HG03520 (cell line): ENCODE measurements at regions not wholly inside any gene's neighbourhood (a gene's known extent, or its start where the extent isn't known, plus 50 kb on each side); places are given as distances from the start of the nearest gene placed in this dataset.

Experiments
- ATAC-seq: cut with Tn5 transposase; IDR thresholded peaks from one replicate; pipeline ENCODE4 v1.9.1; 2021; ENCODE audit warnings: mild to moderate bottlenecking, moderate library complexity; ENCODE audit not compliant: unreplicated experiment

DNA sequence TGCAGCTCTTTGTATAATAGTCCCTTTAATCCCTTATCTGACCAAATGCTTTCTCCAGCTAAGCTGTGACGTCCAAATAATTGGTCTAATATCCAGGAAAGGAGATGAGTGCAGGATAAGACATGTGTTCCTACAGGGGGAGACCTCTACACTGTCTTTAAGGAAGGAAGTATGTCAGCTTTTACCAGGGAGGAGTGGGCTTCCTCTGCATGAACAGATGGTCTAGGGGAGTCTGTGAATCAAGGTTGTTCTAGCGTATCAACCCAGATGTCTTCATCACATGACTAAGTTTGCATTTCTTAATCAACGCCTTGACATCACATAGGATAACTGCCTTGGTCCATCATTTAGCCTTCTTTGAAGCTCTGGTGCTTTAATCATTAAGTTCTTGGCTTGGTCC lies 528.2 kb downstream of the MRPL39 start:
- no peak for ATAC-seq

DNA sequence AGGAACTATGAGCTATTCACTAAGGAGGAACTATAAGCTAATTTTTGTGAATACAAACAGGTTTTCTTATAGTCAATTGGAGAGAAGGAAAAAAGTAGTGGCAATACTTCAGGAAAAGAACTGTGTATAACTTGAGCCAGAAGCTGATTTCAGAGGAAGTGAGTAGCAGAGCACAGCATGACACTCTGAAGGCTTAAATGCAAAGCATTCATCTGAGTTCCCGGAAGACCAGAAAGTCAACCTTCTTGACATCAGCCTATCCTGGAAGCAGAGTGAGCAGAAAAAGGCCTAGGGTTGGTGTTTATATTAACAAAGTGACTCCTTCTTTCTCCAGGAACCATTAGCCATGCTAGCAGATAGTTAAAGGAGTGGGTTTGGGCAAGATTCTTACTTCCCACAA lies 545.2 kb downstream of the MRPL39 start:
- ATAC-seq = no peak

DNA sequence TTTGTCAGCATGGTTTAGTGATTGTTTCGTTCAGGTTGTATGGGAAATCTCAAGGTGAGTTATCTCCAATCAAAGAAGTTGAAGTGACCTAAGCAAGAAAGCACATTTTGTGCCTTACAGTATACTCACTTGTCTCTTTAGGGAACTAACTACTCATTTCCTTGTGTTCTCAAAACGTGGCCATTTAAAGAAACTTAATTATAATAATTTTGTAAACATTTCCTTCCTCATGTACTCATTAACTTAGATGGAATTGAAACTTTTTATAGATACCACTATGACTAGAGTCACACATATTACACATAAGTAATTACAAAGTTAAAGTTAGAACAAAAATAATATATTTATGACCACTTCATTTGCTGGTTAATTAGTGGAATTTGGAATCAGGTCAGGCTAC lies 552.6 kb downstream of the MRPL39 start:
- ATAC-seq = no peak

DNA sequence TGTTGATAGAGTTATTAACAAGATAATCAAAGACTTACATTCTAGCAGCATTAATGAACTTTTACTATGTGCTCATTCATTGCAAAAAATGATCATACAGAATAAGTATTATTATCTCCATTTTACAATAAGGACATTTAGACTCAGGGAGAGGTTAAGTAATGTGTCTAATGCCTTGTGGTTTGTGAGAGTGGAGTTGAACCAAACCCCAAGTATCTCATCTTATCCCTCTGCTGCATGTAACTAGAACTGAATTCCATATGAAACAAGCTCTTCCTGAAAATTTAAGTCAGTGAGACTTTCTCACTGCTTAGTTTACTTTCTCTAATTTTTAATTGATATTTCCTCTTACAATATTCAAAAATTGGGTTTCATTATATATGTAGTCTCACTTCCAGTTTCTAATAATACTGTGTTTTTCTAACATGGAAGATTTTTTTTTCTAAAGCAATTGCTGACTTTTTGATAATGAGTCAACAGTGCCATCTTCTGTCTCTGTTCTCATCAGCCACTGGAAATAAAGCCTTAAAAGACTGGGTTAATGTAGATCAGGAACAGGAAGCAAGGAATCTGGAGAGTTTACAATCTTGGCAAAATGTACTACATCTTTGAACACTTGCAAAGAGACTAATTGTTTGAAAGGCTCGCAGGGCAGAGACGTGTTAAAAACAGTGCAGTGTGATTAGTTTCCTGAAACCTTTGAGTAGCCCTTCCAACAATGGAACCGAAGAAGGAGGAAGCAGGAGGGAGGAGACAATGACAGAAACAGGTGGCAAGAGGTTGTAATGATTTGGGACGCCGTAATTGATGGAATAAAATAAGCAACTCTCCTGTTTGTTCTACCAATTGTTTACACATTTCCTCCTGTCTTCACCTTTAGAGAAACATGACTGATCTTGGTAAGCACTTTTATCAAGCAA lies 567.6 kb downstream of the MRPL39 start:
- ATAC-seq = peak; percentile 83

DNA sequence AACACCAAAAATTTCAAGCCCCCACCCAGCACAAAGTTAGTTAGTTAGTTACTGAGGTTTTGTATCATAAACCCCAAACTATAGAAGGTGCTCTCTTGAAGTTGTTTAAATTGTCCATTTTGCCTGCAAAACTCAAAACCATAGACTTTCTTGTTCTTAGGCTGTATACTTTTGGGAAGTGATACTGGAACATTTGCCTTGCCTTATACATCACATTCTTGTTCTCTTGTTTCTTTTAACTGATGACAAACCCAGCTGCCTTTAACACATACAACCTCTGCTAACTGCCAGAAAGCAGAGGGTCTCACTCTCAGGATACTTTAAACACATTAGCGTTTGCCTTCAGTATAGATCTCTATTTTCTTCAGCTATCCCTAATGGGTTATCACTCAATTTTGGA lies 570.5 kb downstream of the MRPL39 start:
- no peak for ATAC-seq

DNA sequence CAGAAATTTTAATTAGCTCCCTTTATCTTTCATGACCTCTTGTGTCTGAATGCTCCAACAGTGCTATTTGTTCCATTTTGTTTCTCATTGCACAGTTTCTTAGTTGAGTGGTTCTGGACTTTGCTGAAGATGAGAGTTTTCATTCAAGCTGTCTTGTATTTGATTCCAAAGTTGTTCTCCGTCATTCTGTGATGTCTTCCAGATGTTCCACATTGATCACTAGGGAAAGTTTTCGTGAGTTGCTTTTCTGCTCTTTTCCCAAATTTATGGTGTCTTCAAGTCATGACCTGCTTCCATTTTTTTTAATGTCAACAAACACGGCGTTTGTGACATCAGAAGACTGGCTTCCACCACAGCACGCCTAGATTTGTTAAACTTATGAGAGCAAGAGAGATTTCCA lies 575.5 kb downstream of the MRPL39 start:
- ATAC-seq = no peak

DNA sequence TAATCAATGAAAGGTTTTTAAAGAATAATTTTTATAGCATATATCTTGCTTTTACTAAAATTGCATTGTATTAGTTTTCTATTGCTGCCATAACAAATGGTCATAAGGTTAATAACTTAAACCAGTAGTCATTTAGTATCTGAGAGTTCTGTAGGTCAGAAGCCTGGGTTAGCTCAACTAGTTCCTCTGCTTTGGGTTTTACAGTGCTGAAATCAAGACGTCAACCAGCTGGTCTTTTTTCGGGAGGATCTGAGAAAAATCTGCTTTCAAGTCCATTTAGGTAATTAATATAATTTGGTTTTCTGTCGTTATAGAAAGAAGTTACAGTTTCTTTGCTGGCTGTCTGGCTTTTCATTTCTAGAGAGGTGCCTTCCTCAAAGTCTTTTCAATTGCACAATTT lies 577.7 kb downstream of the MRPL39 start:
- no peak for ATAC-seq

DNA sequence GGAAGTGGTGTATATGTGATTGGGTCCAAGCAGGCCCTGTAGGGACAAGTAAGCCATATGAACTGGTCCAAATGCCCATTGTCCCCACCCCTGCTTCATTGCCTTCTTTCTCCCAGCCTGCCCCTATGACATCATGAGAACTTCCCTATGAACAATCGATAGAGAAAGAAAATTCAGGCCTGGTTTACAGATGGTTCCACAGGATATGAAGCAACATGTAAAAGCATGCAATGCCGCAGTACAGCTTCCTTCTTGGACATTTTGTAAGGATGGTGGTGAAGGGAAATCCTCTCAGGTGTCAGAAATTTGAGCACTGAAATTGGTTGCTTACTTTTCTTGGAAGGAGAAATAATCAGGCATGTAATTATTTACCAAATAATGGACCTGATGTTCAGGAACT lies 581.7 kb downstream of the MRPL39 start:
- ATAC-seq = no peak

DNA sequence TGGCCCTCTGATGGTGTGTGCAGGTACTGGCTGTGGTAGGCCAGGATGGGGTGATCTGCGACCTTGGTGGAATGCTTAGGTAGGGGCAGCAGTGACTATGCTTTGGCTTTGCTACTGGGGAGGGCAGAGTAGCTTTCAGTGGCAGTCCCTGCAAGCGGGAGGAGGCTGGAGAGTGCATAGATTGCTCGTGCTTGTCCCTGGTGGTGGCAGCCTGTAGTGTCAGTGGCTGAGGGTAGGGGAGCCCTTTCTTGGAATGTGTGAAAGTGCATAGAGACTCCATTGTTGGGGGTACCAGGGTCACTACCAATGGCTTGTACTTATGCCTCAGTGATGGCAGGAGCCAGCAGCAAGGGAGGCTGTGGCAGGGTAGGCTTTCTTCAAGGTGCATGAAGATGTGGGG lies 582.6 kb downstream of the MRPL39 start:
- ATAC-seq = no peak

DNA sequence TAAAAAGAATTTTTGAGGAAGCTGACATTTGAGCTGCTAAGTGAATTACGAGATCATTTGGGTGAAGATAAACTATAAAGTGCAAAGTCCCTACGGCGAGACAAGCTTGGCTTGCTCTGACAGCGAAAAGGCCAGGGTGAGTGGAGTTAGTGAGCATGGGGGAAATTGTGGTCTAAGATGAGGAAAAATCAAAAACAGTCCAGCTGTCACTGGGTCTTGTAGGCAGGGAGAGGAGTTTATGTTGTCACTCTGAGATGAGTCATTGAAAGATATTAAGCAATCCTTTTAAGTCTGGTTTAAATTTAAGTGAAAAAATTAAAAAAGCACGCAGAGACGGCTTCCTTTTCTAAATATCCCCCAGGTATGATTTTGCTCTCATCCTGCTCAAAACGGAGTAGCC lies 601.9 kb downstream of the MRPL39 start:
- ATAC-seq = no peak

DNA sequence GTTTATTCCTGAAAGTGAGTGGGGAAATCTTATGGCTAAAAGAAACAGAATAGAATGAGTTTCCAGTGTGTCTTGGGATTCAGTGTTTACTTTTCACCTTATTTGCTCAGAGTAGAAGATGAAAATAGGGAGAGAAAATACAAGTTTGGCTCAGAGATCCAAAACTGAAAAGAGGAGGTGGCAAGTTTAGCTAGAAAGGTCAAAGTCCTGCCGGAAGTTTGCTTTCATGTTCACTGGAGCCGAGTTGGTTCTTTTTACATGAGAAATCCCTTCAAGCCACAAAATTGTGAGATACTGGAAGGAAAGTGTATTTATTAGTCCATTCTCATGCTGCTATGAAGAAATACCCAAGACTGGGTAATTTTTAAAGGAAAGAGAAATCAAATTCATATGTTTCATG lies 604.6 kb downstream of the MRPL39 start:
- no peak for ATAC-seq

DNA sequence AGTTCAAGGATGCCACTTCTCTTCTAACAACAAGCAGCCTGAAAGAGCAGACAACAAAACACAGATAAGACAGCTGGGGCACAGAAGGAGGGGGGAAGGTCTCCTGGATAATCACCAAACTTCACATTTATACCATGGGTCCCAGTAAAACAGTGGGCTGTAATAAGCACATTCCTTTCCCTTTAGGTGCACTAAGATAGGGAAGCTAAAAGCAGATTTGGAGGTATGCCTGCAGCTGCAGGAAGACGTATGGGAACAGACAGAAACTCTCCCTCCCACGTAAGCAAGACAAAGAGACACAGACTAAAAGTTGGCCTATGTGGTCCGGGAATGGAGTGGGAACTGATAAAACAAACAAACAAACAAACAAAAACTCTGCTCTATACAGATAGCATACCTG lies 612.1 kb downstream of the MRPL39 start:
- no peak for ATAC-seq

DNA sequence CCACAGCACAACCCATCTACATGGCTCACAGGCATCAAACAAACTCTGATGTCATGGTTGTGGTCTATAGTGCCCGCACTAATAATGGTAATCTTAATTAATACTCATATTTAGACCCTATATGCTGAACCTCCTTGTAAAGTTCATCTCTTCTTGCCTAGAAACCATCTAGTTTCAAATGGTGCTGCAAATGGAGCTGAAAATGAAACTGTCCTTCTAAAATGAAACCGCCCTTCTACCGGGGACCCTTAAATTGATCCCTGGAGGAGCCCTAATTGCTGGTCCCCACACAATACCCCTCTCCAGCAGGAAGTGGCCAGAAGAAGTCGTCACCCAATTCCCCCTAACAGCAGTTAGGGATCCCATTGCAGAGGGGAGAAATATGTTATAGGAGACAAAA lies 612.6 kb downstream of the MRPL39 start:
- ATAC-seq = no peak

DNA sequence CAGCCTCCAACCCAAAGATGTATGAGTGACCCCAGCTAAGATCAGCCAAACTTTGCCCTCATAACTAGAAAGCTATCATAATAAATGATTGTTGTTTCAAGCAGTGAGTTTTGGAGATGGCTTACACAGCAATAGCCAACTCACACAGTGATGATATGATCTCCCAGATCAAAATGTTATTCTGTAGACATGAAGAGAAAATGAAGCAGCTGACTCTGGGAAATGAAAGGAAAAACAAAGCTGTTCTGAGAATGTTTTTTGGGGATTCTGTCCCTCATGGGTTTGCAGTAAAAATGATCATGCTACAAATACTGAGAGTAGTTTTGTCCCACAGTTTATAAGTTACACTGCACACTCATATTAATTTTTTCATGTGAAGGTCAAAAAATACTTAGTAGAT lies 617.8 kb downstream of the MRPL39 start:
- no peak for ATAC-seq

DNA sequence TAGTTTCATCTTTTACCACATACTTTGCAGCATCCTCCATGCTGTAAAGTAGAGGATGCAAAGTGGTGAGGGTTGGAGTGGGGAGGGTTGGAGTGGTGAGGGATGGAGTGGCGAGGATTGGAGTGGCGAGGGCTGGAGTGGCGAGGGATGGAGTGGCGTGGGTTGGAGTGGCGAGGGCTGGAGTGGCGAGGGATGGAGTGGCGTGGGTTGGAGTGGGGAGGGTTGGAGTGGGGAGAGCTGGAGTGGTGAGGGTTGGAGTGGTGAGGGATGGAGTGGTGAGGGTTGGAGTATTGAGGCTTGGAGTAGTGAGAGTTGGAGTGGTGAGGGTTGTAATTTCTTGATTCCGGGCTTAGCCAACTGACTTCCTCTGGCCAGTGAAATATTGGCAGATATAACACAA lies 618.3 kb downstream of the MRPL39 start:
- ATAC-seq = no peak

DNA sequence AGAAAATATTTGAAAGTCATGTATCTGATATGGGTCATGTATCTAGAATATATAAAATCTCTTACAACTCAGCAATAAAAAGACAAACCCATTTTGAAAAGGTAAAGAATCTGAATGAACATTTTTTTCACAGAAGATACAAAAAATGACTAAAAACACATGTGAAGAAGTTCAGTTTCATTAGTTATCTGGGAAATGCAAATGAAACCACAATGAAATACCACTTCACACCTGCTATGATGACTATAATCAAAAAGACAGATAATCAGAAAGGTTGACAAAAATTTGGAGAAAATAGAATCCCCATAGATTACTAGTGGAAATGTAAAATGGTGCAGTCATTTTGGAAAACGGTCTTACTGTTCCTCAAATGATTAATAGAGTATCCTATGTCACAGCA lies 631.0 kb downstream of the MRPL39 start:
- ATAC-seq = peak; percentile 66

DNA sequence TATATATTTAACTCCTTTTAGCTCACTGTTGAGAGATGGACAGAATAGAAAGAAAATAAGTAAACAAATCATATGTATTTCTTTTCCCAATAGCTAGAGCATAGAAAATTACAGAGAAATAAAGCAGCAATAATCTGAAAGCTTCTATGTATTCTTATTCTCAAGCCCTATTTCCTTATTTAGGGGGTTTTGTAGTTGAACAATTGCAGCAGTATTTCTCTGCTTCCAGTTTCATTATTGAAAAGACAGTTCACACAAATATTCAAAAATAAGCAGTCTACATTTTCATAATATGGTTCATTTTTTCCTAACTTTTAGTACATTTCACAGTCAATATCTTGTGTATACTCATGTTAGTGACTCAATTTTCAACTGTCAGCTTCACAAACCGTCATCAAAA lies 638.2 kb downstream of the MRPL39 start:
- ATAC-seq = no peak

DNA sequence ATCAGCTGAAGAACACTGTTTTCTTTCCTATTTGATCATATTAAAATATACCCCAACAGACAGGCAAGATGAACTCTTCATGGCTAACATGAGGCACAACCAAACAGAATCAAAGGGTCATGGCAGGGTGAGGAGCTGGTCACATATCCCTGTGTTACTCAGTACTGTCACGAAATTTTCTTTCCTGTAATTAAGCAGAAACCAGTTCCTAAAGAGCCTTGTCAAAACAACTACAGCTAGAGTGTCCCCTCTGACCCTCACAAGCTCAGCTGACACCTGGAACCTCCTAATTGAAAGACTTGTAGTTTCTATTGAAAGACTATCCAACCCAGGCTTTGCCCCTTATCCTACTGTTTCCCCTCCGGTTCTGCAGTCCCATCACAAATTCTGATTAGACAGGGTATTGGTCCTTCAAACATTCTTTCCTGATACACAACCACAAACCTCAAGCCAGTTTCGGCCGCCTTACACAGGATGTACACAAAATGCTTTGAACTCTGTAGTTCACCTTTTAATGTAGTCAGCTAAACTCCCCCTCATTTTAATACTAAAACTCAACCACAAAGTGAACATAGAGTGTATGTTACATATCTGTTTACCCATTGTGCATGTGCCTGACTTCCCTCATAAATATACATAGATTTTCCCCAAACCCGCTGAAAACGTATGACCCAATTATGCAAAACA lies 651.9 kb downstream of the MRPL39 start:
- peak; percentile 89 for ATAC-seq

DNA sequence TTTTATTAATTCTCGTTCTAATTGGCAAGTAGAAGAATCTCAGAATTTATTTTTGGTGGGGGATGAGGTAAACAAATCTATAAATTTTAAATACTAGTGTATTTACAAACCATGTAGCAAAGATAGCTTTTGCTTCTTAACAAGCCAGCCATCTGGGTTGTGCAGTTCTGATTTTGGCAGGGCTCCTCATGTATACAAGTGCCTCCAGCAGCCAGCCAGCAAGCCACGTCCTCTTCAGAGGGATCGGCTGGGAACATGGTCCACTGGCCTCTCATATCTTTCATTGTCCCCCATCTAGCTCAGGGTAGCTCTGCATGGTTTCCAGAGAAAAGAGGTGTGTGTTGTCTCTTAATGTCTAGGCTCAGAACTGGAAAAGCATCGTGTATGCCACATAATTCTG lies 659.1 kb downstream of the MRPL39 start:
- ATAC-seq = no peak

DNA sequence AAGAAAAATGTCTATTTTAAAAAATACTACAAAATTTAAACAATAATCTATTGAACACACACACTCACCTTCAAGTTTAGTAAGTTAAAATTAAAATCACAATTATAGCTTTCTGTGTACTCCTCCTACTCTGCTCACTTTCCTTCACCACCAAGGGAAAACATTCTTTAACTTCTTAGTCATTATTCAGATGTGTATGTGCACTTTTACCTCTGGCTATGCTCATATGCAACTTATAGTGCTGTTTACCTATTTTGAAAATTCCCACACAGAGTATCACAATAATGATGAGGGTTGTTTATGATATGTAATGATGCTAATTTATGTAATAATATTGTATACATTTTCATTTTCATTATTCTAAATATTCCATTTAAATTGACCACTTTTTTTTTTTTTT lies 661.4 kb downstream of the MRPL39 start:
- no peak for ATAC-seq

DNA sequence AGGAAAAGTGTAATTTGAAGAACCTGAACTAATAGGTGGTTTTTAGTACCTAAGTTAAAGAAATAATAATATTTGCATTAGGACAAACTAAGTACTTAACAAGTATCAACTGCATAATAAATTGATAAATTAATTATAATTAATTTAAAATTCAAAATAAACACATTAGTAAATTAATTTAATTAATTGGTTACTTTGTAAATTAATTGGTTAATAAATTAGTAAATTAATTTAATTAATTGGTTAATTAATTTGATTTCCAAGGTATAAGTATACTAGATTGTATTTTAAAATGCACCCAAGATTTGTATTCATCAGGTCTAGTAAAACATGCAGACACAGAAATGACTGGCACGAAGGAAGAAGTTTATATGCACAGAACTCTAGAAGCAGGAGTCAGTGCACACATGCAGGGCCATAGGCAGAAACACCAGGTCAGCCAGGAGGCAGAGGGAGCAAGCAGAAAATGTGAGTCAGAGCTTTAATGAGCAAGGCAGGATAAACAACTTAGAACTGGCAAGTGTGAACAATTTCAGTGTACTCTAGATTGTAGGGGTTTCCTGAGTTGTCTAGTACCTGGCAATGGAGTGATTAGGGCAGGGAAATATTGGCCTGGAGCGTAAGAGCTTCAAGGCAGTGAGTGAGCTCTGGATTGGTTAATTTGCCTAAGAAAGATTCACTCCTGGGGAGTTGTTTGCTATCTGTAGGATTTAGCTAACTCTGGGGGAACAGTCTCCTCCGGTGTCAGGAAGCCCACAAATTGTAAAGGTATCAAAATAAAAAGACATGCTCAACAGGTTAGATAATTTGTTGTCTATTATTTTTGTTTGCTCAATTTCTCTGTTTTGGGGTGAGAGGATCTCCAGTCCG lies 665.7 kb downstream of the MRPL39 start:
- no peak for ATAC-seq
